OCI-LY3 (cell line): ENCODE measurements at regions not wholly inside any gene's neighbourhood (a gene's known extent, or its start where the extent isn't known, plus 50 kb on each side); places are given as distances from the start of the nearest gene placed in this dataset.
"Not testable (repeated sequence)": the region's sequence is repeated elsewhere in the genome, so short reads cannot be mapped to it uniquely, and the experiment has no call there.

Source experiments
- EZH2phosphoT487 ChIP-seq: fragments of 200-600 bp; shearing (Covaris generic); IDR thresholded peaks from 2 replicates; pipeline ENCODE4 v1.6.1; 2018; ENCODE audit warnings: antibody characterized with exemption, mixed run types, low read depth
- TF ChIP-seq, protein P1 (sequence below): fragments of 200-600, 300-600 bp; sonication (generic); IDR thresholded peaks from 2 replicates; pipeline ENCODE4 v1.5.1; 2014; ENCODE audit warnings: antibody characterized with exemption, low read length, low read depth

- TF ChIP-seq, protein P1, sequence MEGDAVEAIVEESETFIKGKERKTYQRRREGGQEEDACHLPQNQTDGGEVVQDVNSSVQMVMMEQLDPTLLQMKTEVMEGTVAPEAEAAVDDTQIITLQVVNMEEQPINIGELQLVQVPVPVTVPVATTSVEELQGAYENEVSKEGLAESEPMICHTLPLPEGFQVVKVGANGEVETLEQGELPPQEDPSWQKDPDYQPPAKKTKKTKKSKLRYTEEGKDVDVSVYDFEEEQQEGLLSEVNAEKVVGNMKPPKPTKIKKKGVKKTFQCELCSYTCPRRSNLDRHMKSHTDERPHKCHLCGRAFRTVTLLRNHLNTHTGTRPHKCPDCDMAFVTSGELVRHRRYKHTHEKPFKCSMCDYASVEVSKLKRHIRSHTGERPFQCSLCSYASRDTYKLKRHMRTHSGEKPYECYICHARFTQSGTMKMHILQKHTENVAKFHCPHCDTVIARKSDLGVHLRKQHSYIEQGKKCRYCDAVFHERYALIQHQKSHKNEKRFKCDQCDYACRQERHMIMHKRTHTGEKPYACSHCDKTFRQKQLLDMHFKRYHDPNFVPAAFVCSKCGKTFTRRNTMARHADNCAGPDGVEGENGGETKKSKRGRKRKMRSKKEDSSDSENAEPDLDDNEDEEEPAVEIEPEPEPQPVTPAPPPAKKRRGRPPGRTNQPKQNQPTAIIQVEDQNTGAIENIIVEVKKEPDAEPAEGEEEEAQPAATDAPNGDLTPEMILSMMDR: not testable (repeated sequence)
- not testable (repeated sequence) for TF ChIP-seq EZH2phosphoT487
Measured at GRCh38 chr5:99510237-99510866, 581.5 kb upstream of the CHD1 start.
